Right lobe of liver (tissue), 4 donors: ENCODE measurements at regions not wholly inside any gene's neighbourhood (a gene's known extent, or its start where the extent isn't known, plus 50 kb on each side); places are given as distances from the start of the nearest gene placed in this dataset.

Source experiments
- CTCF ChIP-seq, 4 donors: fragments of 200-600 bp in 3 of 4; fragments of 450-650 bp in 1 of 4; IDR thresholded peaks; one replicate each; pipeline versions ENCODE4 v1.5.1 to v1.8.0; 2016 to 2022; ENCODE audit warnings: antibody characterized with exemption in 4 of 4, mild to moderate bottlenecking in 2 of 4
- POLR2A ChIP-seq: fragments of 450-650 bp; IDR thresholded peaks from one replicate; pipeline ENCODE4 v1.6.1; 2017; ENCODE audit warnings: antibody characterized with exemption, mild to moderate bottlenecking
- donor health status: DM: no; HTN: no; CAD: no.
- donor health status: DM: no; HTN: no; CAD: no.
- donor health status: DM: no; HTN: yes; CAD: no.

- TF ChIP-seq CTCF (IDR thresholded peaks at IDR 0.05): no peak
- TF ChIP-seq POLR2A: no peak
These were observed 141.5 kb downstream of the SATB1 start for GRCh38 chr3:18283680-18284079.
